NK-92 (cell line): ENCODE measurements at regions not wholly inside any gene's neighbourhood (a gene's known extent, or its start where the extent isn't known, plus 50 kb on each side); places are given as distances from the start of the nearest gene placed in this dataset.

Experiments
- DNase-seq: peaks from one replicate; lab custom pipeline; 2025; ENCODE audit not compliant: unreplicated experiment; lab: John Stamatoyannopoulos, UW

DNA sequence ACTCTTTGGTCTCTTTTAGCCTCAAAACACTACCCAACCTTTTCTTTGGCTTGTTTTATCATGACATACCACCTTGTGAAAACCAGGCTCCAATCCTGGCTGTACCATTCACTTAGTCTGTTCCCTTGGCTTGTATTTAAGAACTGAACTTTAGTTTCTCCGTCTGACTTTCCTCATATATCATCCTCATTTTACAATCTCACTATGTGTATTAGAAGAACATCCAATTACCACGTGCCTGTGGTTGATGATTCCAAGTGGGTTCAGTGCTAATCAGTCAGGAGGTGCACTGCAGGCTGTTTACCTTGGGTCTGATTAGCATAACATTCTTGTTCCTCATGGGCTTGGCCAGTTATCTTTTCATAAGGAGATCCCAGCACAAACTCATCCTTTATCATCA is 144.8 kb upstream of the KLF14 start:
- DNase-seq: no peak

- DNase-seq: no peak
Observed at GRCh38 chr7:130879191-130879590, 145.2 kb upstream of the KLF14 start.

GRCh38 chr7:130880668-130881067 is 146.7 kb upstream of the KLF14 start:
- DNase-seq: no peak

DNA sequence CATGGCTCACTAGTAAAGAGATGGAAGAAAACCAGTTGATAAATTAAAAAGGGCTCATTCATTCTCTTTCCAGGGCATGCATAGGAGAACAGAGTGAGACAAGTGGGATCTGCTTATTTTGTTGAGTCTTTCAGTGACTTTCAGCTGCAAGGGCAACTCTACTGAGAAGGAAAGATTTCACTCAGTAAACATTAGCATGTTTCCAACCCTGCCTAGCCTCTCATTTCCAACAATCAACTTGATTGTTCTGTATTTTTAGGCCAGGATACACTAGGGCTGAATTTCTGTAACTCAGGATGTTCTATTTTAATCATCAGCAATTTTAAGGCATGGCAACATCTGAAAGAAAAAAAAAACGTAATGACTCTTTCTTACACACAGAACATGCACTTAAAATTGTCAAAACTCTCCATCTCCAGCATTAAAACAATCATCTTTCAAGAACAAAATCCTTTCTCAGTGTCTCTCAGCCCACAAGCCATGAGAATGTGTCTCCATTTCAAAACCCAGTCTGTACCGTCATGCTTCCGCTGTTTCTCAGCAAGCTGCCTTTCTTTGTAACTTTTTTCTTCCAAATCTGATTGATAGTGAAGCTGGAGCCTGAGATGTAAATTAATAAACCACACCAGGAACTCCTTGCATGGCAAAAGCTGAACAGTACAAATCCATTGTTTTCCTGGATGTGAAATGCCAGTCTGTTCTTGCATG is 147.2 kb upstream of the KLF14 start:
- no peak for DNase-seq

DNA sequence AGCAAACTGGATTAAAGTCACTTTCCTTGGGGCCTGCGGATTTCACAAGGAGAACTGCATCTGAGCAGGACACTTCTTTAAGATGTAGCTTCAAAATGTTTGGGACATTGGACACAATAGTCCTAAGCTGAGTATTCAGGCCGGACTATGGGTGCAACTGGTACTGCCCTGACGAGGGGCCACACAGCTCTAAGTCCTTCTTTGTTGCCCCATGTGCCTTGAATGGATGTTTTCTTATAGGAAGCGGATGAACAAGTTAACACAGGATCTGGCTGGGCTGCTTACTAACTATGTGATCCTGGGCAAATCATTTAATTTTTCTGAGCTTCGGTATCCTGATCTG is 147.8 kb upstream of the KLF14 start:
- DNase-seq: no peak

GRCh38 chr7:130882396-130882795 is 148.4 kb upstream of the KLF14 start:
- DNase-seq: no peak

DNA sequence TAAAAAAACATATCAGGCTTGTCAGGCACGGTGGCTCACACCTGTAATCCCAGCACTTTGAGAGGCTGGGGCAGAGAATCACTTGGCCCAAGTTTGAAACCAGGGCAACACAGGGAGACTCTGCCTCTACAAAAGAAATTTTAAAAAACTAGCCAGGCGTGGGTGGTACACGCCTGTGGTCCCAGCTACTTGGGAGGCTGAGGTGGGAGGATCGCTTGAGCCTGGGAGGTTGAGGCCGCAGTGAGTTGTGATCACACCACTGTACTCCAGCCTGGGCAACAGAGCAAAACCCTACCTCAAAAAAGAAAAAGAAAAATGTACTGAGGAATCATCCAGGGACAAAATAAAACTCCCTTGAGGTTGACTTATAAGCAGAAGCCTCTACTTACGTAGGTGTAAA is 149.9 kb upstream of the KLF14 start:
- no peak for DNase-seq

DNA sequence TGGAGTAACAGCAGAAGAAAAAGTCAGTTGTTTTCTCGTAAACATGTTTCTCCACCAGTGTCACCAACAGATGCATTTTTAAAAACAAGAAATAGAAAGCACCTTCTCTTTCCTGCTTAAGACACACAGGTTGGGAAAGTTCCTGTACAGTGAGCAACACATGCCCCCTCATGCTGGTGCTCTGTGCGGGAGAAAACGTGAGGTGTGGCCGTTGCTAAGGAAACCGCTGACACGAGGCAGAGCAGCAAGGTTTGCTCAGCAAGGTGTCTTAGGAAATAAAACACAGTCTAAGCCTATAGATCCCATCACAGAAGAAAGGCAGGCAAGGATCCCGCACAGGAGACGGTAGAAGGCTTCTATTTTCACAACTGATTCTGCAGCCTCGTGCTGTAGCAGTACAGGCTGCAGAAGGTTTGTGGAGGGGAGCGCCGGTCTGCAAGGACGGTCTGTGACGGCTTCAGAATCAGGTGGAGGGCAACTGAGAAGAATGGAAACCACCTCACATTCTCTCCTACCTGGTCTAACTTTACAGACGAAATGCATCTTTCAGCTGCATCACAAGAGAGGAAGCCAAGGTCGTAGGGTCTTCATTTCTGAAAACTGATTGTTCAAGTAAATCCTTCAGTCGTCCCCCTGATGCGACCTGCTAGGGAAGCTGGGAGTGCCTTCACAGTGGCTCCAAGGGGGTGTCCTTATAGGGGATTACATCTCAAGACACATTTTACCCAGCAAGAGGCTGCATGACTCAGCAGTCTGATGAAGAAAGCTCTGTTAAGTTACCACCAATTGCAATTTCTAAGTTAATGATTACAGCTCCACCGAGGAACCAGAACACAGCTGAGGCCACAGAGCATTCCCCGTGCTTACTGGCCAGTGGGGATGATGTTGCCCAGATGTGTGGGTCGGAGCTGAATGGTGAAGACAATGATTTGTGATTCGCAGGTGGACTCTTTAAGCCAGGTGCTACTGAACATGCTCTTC is 150.7 kb upstream of the KLF14 start:
- DNase-seq: no peak

- no peak for DNase-seq
Observed at GRCh38 chr7:130886438-130887135, 152.6 kb upstream of the KLF14 start.

DNA sequence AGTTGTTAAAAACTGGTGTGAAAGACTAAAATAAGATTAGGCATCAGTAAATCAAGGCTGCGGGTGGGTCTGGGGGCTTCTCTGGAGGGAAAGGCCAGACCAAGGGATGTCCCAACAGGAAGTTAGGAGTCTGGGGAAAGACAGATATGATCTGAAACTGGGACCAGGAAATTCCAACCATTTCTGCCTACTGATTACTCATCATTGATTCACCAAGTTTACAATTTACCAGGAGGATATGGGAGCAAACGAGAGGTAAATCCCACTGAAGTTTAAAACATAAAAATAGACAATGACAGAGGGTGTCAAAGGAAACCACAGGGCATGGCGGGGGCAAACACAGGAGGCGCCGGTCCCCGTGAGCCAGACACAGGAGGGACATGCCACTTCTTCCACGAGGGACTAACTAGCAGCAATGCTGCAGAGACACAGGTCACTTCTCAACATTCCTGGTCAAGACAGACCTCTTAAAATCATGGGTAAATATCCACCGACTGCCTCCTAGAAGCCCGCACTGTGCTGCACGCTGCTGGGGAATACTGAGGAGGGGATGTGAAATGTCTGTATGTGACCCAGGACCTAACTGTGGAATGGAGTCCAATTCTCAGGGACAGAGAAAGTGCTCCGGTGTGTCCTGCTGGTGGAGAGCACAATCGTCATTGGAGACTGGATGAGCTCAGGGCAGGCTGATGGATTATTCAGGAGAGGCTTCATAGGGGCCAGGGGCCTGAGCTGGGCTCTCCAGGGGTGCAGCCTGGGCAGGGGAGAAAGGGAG is 153.4 kb upstream of the KLF14 start:
- no peak for DNase-seq

DNA sequence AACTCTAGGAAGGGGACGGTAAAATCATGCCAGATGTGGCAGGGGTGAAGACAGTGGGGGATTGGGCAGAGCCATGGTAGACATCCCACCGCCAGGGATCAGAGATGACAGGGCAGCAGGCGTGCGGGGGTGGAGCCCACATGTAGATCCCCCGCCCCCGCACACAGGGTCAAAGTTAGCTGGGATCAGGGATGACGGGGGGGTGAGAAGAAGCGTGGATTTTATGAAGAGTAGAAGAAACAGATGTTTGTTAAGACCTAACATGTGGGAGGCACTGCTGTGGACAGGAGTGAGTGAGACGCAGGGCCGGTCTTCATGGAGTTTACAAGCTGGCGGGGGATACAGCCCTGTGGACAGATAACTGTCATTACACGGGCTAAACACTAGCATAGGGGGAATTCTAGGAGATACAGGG is 154.0 kb upstream of the KLF14 start:
- DNase-seq: no peak

DNA sequence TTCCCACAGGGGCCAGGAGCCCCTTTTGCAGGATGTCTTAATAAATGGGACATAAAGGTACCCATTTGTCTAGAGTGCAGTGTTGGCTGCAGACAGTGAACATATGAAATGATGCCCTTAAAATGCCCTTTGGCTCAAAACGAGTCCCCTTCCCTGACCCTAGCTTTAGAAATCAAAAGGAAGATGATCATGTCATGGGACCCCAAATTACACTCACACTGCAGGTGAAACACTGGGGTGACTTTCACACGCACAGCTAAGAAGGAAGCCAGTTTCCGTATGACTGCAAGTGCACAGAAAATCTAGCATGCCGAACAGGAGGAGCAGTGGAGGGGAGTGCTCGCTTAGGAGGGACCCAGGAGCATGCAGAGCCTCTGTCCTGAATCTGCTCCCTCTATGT is 154.5 kb upstream of the KLF14 start:
- DNase-seq: no peak

GRCh38 chr7:130890176-130891020 is 156.4 kb upstream of the KLF14 start:
- DNase-seq: no peak

DNA sequence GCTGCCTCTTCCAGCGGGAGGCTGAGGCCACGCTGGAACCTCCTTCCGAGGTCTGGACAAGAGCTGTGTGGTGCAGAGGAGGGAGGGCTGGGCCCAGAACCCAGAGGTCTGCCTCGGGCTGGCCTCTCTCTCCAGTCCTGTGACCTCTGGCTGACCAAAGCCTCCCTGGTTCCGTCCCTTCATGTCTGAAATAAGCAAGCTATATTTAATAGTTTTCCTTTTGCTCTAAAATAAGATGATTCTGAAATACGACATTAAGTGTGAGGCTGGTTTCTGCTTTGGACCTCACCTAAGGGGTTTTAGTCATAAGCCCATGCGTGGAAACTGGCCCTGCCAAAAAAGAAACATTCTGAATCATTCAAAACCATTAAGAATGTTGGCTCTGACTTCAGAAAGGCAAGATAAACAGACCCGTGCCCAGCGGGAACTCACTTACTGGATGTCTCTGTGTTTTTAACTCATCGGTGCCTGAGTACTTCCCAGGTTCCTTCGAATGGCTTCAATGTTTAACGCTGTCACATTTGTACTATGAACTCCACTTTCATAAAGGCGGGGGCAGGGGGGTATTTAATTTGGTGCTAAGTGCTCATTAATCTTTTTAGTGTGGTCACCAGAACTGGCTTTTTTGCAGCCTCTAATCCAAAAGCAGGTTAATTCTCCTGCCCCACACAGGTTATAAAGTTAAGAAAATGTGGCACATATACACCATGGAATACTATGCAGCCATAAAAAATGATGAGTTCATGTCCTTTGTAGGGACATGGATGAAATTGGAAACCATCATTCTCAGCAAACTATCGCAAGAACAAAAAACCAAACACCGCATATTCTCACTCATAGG is 157.5 kb upstream of the KLF14 start:
- DNase-seq: no peak

DNA sequence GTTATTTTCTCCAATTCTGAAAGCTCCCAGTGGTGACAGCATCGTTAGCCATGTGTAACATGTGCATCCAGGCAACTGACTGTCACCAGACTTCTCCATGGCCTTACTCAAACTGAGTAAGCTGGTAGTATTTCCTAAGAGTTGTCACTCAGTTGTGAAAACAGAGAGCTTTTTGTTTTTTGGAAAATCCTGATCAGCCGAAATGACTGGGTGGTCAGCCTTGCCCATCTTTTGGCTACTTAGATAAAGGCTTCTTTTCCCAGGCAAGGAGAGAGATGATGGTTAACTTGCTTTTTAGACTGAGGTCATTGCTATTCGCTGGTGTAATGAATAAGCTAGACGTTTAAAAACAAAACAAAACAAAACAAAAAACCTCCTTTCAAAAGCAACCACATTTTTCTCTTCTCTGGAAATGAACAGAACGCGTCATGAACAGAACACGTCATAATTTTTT is 159.5 kb upstream of the KLF14 start:
- no peak for DNase-seq

DNA sequence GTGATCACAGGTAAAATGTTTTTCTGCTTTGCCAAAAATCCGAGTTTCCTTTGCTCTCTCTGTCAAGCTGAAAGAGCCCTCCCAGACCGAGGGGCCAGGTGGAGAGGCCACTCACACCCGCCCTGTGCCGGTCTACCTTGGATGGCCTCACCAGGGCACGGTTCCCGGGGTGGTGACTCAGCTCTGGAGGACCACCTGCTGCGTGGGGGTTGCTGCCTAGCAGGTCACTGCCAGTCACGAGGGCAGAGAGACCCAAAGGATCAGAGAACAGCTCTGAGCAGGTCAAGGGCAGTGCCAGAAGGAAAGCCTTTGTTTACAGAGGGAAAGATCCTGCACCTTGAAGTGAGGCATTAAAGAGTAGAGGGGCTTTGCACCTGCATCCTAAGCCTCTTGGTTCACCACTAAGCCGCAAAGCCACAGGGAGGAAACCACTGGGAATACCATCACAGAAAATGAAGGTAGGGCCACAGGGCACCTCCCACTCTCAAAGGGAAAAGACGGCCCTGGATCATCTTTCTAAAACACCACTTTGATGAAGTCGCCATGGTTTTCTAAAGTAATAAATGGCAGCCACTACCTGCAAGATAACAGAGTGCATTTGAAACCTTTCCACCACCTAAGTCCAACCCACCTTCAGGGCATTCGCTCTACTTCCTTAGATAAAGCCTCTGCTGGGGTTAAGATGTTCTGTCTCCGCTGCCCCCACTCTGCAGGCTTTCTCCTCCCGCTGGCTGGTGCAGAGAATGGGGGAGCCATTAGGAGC is 160.3 kb upstream of the KLF14 start:
- no peak for DNase-seq

DNA sequence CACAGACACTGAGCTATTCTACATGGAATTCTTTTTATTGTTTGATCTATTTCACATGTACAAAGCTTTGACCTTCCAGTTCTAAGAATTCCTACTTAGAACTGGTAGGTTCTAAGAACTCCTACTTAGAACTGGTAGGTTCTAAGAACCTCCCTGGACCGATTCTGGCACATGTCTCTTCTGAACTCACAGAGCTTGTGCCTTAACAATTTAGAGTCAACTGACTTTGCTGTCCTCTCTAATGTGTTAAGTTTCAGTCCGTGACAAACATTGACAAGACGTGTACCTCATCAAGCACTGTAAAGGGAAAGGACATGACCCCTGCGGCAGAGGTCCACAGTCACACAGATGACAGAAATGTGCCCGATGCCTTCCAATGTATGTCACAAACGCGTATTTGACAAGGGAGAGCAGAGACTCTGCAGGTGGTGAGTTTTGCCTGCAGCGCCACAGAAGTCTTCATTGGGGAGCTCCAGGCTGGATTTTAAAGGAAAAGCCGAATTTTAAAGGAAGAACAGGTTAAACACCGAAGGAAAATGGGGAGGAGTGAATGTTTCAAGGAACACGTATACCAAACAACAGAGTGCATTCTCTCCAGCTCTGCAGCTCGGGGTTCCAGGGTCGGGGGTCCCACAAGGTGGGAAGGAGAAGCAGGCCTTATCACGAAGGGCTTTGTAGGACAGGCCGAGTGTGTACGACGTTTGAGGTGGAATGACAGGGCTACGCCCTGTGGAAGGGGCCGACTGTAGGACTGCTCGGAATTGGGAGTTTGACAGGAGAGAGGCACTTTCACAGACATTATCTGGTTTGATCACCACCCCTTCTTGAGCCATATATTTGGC is 161.1 kb upstream of the KLF14 start:
- DNase-seq: no peak
